ENCODE measurements at regions not wholly inside any gene's neighbourhood (a gene's known extent, or its start where the extent isn't known, plus 50 kb on each side); places are given as distances from the start of the nearest gene placed in this dataset.
A peak's percentile ranks its signal among the peaks of the same experiment; 100 is the strongest.

- Histone ChIP-seq H2AFZ (ENCODE audit: low read depth, low read length) (no peak overlapping the region), H3K9ac (ENCODE audit: low read length) (no peak overlapping the region), H3K27me3 (ENCODE audit: low read depth, low read length) (peaks cover 21% of the 10 kb centered on the region; the same call in 1 of the 2 replicates), H3K9me3 (ENCODE audit: insufficient read depth, low read length) (no peaks in the 10 kb centered on the region), H3K36me3 (replicated peaks; ENCODE audit: low read depth, low read length) (no peaks in the 10 kb centered on the region), H3K4me3 (ENCODE audit: low read length) (no peak overlapping the region), H3K4me2 (ENCODE audit: low read length) (no peak overlapping the region), H3K79me2 (ENCODE audit: low read length) (no peaks in the 10 kb centered on the region), H4K20me1 (ENCODE audit: insufficient read depth, low read length) (no peaks in the 10 kb centered on the region), H3K27ac (ENCODE audit: low read length) (no peak overlapping the region), H3K4me1 (ENCODE audit: low read length) (peaks cover 3% of the 10 kb centered on the region; the same call in 1 of the 2 replicates)
- no peak for TF ChIP-seq EZH2phosphoT487 (IDR thresholded peaks at IDR 0.05; ENCODE audit: low read depth)
These were observed 55.3 kb upstream of the RNU6ATAC start for GRCh38 chr9:134219646-134220060.

- Histone ChIP-seq H3K4me3 (ENCODE audit: low read length) (no peak overlapping the region), H3K4me2 (ENCODE audit: low read length) (no peak overlapping the region), H2AFZ (ENCODE audit: low read depth, low read length) (no peak overlapping the region), H3K27ac (ENCODE audit: low read length) (no peak overlapping the region), H3K9ac (ENCODE audit: low read length) (no peak overlapping the region), H4K20me1 (ENCODE audit: insufficient read depth, low read length) (no peaks in the 10 kb centered on the region), H3K27me3 (ENCODE audit: low read depth, low read length) (peaks cover 26% of the 10 kb centered on the region; the same call in 1 of the 2 replicates), H3K36me3 (replicated peaks; ENCODE audit: low read depth, low read length) (no peaks in the 10 kb centered on the region), H3K79me2 (ENCODE audit: low read length) (no peaks in the 10 kb centered on the region), H3K9me3 (ENCODE audit: insufficient read depth, low read length) (no peaks in the 10 kb centered on the region), H3K4me1 (ENCODE audit: low read length) (peaks cover 2% of the 10 kb centered on the region; the same call in 1 of the 2 replicates)
- TF ChIP-seq EZH2phosphoT487 (IDR thresholded peaks at IDR 0.05; ENCODE audit: low read depth) (no peak), CTCF (IDR thresholded peaks at IDR 0.05; ENCODE audit: low read depth, low read length) (no peak)
These were observed 55.9 kb upstream of the RNU6ATAC start for GRCh38 chr9:134220311-134220710.

GRCh38 chr9:134221273-134222017 lies 57.1 kb upstream of the RNU6ATAC start:
- Histone ChIP-seq H3K4me3 (ENCODE audit: low read length) (no peak overlapping the region), H3K27me3 (ENCODE audit: low read depth, low read length) (peaks cover 28% of the 10 kb centered on the region; the same call in 1 of the 2 replicates), H3K4me2 (ENCODE audit: low read length) (0 out of 2 replicates have a peak overlapping the region, but pooled peaks have one; percentile 0)

GRCh38 chr9:134222018-134222573 lies 57.7 kb upstream of the RNU6ATAC start:
- Histone ChIP-seq H2AFZ (ENCODE audit: low read depth, low read length) (no peak overlapping the region), H3K27me3 (ENCODE audit: low read depth, low read length) (peaks cover 28% of the 10 kb centered on the region; the same call in 1 of the 2 replicates), H3K36me3 (replicated peaks; ENCODE audit: low read depth, low read length) (no peaks in the 10 kb centered on the region), H3K9me3 (ENCODE audit: insufficient read depth, low read length) (no peaks in the 10 kb centered on the region), H3K4me2 (ENCODE audit: low read length) (no peak overlapping the region), H3K79me2 (ENCODE audit: low read length) (no peaks in the 10 kb centered on the region), H4K20me1 (ENCODE audit: insufficient read depth, low read length) (no peaks in the 10 kb centered on the region), H3K27ac (ENCODE audit: low read length) (no peak overlapping the region), H3K4me1 (ENCODE audit: low read length) (no peaks in the 10 kb centered on the region), H3K9ac (ENCODE audit: low read length) (no peak overlapping the region), H3K4me3 (ENCODE audit: low read length) (no peak overlapping the region)
- TF ChIP-seq EZH2phosphoT487 (IDR thresholded peaks at IDR 0.05; ENCODE audit: low read depth) = no peak
- no peak for TF ChIP-seq CTCF (IDR thresholded peaks at IDR 0.05; ENCODE audit: low read depth, low read length)

More at GRCh38 chr9:134221273-134222017, 57.1 kb upstream of the RNU6ATAC start:
- no peaks in the 10 kb centered on the region for H3K79me2 ChIP-seq (ENCODE audit: low read length)
- H3K9ac ChIP-seq (ENCODE audit: low read length) = no peak overlapping the region
- TF ChIP-seq EZH2phosphoT487 (IDR thresholded peaks at IDR 0.05; ENCODE audit: low read depth) (no peak), CTCF (IDR thresholded peaks at IDR 0.05; ENCODE audit: low read depth, low read length) (no peak)
- no peaks in the 10 kb centered on the region for H3K4me1 ChIP-seq (ENCODE audit: low read length)
- H4K20me1 ChIP-seq (ENCODE audit: insufficient read depth, low read length) = no peaks in the 10 kb centered on the region
- H3K36me3 ChIP-seq (replicated peaks; ENCODE audit: low read depth, low read length) = no peaks in the 10 kb centered on the region
- no peaks in the 10 kb centered on the region for H3K9me3 ChIP-seq (ENCODE audit: insufficient read depth, low read length)
- no peak overlapping the region for H2AFZ ChIP-seq (ENCODE audit: low read depth, low read length)
- H3K27ac ChIP-seq (ENCODE audit: low read length) = no peak overlapping the region
